Stomach (tissue), 8 donors: ENCODE measurements at regions not wholly inside any gene's neighbourhood (a gene's known extent, or its start where the extent isn't known, plus 50 kb on each side); places are given as distances from the start of the nearest gene placed in this dataset.

Experiments used
- DNase-seq, 2 donors: peaks; one replicate each; pipeline versions ENCODE4 v3.0.0 to v3.0.0-alpha.2; 2013 to 2019
- H3K27ac ChIP-seq, 5 donors: fragments of 200-600 bp in 4 of 5; sonication (generic) in 4 of 5; one replicate each; pipeline ENCODE4 v1.5.1; 2013 to 2019; ENCODE audit warnings: mild to moderate bottlenecking in 1 of 5, moderate library complexity in 1 of 5
- H3K27me3 ChIP-seq, 3 donors: fragments of 200-600 bp; sonication (generic); one replicate each; pipeline ENCODE4 v1.5.1; 2017 to 2019; ENCODE audit warnings: mixed run types in 1 of 3
- H3K36me3 ChIP-seq, 4 donors: fragments of 200-600 bp; sonication (generic); 1 replicate in 3 of 4; 2 replicates in 1 of 4; pipeline ENCODE4 v1.5.1; 2016 to 2019
- H3K4me1 ChIP-seq, 4 donors: fragments of 200-600 bp; sonication (generic); one replicate each; pipeline ENCODE4 v1.5.1; 2016 to 2019
- H3K4me3 ChIP-seq, 4 donors: fragments of 200-600 bp; sonication (generic) in 3 of 4; one replicate each; pipeline ENCODE4 v1.5.1; 2016 to 2019; ENCODE audit warnings: mild to moderate bottlenecking in 1 of 4
- H3K9me3 ChIP-seq, 4 donors: fragments of 200-600 bp; sonication (generic); one replicate each; pipeline ENCODE4 v1.5.1; 2016 to 2019
- EP300 ChIP-seq: sonication (generic); formaldehyde crosslinking; IDR thresholded peaks from one replicate; pipeline ENCODE4 v1.6.1; 2017; ENCODE audit warnings: antibody characterized with exemption
- POLR2A ChIP-seq, 4 donors: fragments of 450-650 bp; IDR thresholded peaks; one replicate each; pipeline ENCODE4 v1.6.1; 2016; ENCODE audit warnings: antibody characterized with exemption in 4 of 4, control low read depth in 2 of 4, mild to moderate bottlenecking in 1 of 4, moderate library complexity in 1 of 4
- POLR2AphosphoS5 ChIP-seq, 3 donors: sonication (generic); formaldehyde crosslinking; IDR thresholded peaks; one replicate each; pipeline ENCODE4 v1.6.1; 2016; ENCODE audit warnings: antibody characterized with exemption in 3 of 3
- WGBS, 5 donors: extraction: QIAGEN DNeasy Blood & Tissue Kit in 3 of 5; methylation state at CpG; one replicate each; pipeline versions ENCODE4 v1.1.5 to v1.1.7; 2013 to 2018; 5-methylcytosine and 5-hydroxymethylcytosine counted together
- intact Hi-C: fragments of 100-400 bp; cut with DNase I; formaldehyde crosslinking; loops from one replicate; pipeline ENCODE4 v1.15.1; 2023; ENCODE audit warnings: low total_unique reads
- TF ChIP-seq, protein P1 (sequence below), 7 experiments: fragments of 450-650 bp in 4 of 7; fragments of 200-600 bp in 3 of 7; sonication (generic) in 3 of 7; IDR thresholded peaks; one replicate each; pipeline ENCODE4 v1.5.1; 2016 to 2019; ENCODE audit warnings: antibody characterized with exemption in 7 of 7, control low read depth in 2 of 7, mild to moderate bottlenecking in 1 of 7
- donor health status: healthy with polysubstance abuse.
- donor health status: Bipolar disorder and iron deficiency.
- donor health status: healthy.

DNA sequence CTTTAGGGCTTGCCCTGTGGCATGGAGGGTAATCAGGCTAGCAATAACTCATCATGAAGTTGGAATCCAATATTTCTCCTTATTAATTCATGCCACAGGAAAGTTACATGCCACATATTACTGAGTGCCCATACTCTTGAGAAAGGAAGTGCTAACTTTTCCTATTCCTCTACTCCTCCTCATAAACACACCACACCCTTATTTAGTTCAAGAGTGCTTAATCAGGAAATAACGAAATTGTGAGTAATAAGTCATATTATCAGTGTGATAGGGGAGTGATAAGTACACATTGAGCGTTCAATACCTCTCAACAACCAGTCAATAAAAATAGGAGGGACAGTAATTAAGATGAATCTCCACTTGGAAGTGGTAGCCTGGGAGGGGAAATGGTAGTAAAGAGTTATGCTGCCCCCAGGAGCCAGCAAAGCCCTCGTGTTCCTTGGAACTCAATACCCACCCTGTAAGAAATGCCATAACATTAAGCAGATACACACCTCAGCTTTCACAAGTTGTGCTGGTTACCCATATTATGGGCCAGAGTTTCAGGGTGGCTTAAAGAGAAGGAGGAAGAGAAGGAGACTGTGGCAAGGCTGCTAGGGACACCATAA is 410.0 kb upstream of the NR3C2 start:
- 29 to 54% (median 31%) methylated on average over 3 of the region's 3 CpGs for WGBS, 5 donors
- H3K4me1 ChIP-seq: peaks cover 0 to 36% (median 12%) of the 10 kb centered on the region in 4 donors

GRCh38 chr4:148850257-148850995 is 408.2 kb upstream of the NR3C2 start:
- H3K27ac ChIP-seq: peak overlapping the region; percentile 63 to 73 (median 70)
- H3K9me3 ChIP-seq: peaks cover 0 to 3% (median 0%) of the 10 kb centered on the region in 4 donors
- H3K36me3 ChIP-seq: no peaks in the 10 kb centered on the region
- intact Hi-C loops: no loop called here
- no peak overlapping the region for H3K4me3 ChIP-seq
- peaks cover 0 to 33% (median 12%) of the 10 kb centered on the region in 4 donors for H3K4me1 ChIP-seq
- no peaks in the 10 kb centered on the region for H3K27me3 ChIP-seq
- DNase-seq: peak in 1 of 2 donors; percentile 73
- WGBS, 5 donors: 35 to 43% (median 39%) methylated on average over 2 of the region's 2 CpGs
- TF ChIP-seq, protein P1, sequence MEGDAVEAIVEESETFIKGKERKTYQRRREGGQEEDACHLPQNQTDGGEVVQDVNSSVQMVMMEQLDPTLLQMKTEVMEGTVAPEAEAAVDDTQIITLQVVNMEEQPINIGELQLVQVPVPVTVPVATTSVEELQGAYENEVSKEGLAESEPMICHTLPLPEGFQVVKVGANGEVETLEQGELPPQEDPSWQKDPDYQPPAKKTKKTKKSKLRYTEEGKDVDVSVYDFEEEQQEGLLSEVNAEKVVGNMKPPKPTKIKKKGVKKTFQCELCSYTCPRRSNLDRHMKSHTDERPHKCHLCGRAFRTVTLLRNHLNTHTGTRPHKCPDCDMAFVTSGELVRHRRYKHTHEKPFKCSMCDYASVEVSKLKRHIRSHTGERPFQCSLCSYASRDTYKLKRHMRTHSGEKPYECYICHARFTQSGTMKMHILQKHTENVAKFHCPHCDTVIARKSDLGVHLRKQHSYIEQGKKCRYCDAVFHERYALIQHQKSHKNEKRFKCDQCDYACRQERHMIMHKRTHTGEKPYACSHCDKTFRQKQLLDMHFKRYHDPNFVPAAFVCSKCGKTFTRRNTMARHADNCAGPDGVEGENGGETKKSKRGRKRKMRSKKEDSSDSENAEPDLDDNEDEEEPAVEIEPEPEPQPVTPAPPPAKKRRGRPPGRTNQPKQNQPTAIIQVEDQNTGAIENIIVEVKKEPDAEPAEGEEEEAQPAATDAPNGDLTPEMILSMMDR (IDR thresholded peaks at IDR 0.05): no peak
- no peak for TF ChIP-seq EP300
- peak in 1 of 3 donors; percentile 47 for TF ChIP-seq POLR2AphosphoS5 (IDR thresholded peaks at IDR 0.05)
- no peak for TF ChIP-seq POLR2A (IDR thresholded peaks at IDR 0.05)

More for the DNA sequence above, 410.0 kb upstream of the NR3C2 start:
- no peak for DNase-seq
- Histone ChIP-seq H3K9me3 (peaks cover 0 to 3% (median 0%) of the 10 kb centered on the region in 4 donors), H3K27ac (peak overlapping the region; percentile 63 to 73 (median 70)), H3K27me3 (no peaks in the 10 kb centered on the region), H3K4me3 (no peak overlapping the region), H3K36me3 (no peaks in the 10 kb centered on the region)
- TF ChIP-seq POLR2AphosphoS5 (IDR thresholded peaks at IDR 0.05) (peak in 1 of 3 donors; percentile 17), POLR2A (IDR thresholded peaks at IDR 0.05) (no peak), EP300 (no peak)
- TF ChIP-seq, protein P1 (IDR thresholded peaks at IDR 0.05): no peak
- intact Hi-C loops: no loop called here

DNA sequence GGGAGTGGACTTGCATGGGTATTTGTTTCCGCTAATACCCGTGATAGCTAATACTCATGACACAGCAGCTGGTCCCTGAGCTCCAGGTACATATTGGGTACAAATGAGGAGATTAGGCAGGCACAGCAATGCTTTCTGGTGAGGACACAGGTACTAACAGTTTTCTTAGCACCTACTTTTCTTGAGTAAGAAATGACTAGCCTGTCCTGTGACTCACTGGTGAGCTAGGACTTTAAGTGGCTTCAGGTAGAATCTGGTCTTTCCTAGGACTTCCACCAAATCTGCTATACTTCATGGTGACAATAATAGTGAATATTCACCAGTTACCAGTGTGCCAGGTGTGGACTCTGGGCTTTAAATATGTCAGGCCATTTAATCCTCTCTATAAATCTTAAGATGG is 407.4 kb upstream of the NR3C2 start:
- peak overlapping the region in 4 of 5 donors; percentile 63 to 73 (median 68) for H3K27ac ChIP-seq
- no peak overlapping the region for H3K4me3 ChIP-seq
- no peak for DNase-seq
- no peaks in the 10 kb centered on the region for H3K36me3 ChIP-seq
- WGBS, 5 donors: 86 to 91% (median 89%) methylated on average over 2 of the region's 2 CpGs
- no peaks in the 10 kb centered on the region for H3K27me3 ChIP-seq
- intact Hi-C loops: no loop called here
- H3K9me3 ChIP-seq: peaks cover 0 to 3% (median 0%) of the 10 kb centered on the region in 4 donors
- TF ChIP-seq EP300: no peak
- no peak for TF ChIP-seq POLR2AphosphoS5 (IDR thresholded peaks at IDR 0.05)
- no peak for TF ChIP-seq POLR2A (IDR thresholded peaks at IDR 0.05)
- TF ChIP-seq, protein P1 (IDR thresholded peaks at IDR 0.05): no peak
- H3K4me1 ChIP-seq: peaks cover 0 to 33% (median 12%) of the 10 kb centered on the region in 4 donors

- intact Hi-C loops: no loop called here
- no peak overlapping the region for H3K27ac ChIP-seq
- H3K27me3 ChIP-seq: no peaks in the 10 kb centered on the region
- H3K4me3 ChIP-seq: no peak overlapping the region
- DNase-seq: no peak
- WGBS, 5 donors: 70 to 74% (median 74%) methylated on average over 10 of the region's 10 CpGs
- H3K36me3 ChIP-seq: no peaks in the 10 kb centered on the region
- H3K4me1 ChIP-seq: peaks cover 0 to 31% (median 11%) of the 10 kb centered on the region in 4 donors
- H3K9me3 ChIP-seq: no peaks in the 10 kb centered on the region
- TF ChIP-seq, protein P1 (IDR thresholded peaks at IDR 0.05): no peak
- TF ChIP-seq POLR2A (IDR thresholded peaks at IDR 0.05) (no peak), EP300 (no peak), POLR2AphosphoS5 (IDR thresholded peaks at IDR 0.05) (no peak)
Observed at GRCh38 chr4:148847544-148848255, 405.5 kb upstream of the NR3C2 start.
